WTC11 (cell line): ENCODE measurements at regions not wholly inside any gene's neighbourhood (a gene's known extent, or its start where the extent isn't known, plus 50 kb on each side); places are given as distances from the start of the nearest gene placed in this dataset.

Experiments used
- ATAC-seq: fragments of 200-7000 bp; cut with Tn5 transposase; 2 replicates; pipeline ENCODE4 v1.10.0; 2021; ENCODE audit warnings: mild to moderate bottlenecking, moderate library complexity
- CTCF ChIA-PET: fragments of 300-600 bp; sonication (Branson Sonifier 250); formaldehyde crosslinking; loops from one replicate; lab custom pipeline; 2021; ENCODE audit warnings: antibody characterized with exemption; lab: Charles Lee
- POLR2A ChIA-PET: fragments of 350-600 bp; sonication (Branson Sonifier 250); formaldehyde crosslinking; loops from one replicate; lab custom pipeline; 2021; ENCODE audit warnings: antibody characterized with exemption; lab: Charles Lee
- DNase-seq: peaks from one replicate; pipeline ENCODE4 v3.0.0; 2021; ENCODE audit warnings: low spot score
- H3K27ac Mint-ChIP-seq: 2 replicates; pipeline ENCODE4 v1.8.0; 2021; ENCODE audit warnings: mixed read lengths
- H3K27me3 Mint-ChIP-seq: 2 replicates; pipeline ENCODE4 v1.8.0; 2021; ENCODE audit warnings: low read depth, mild to moderate bottlenecking, moderate library complexity, mixed read lengths
- H3K36me3 Mint-ChIP-seq: 2 replicates; pipeline ENCODE4 v1.8.0; 2021; ENCODE audit warnings: mixed read lengths
- H3K4me1 Mint-ChIP-seq: 2 replicates; pipeline ENCODE4 v1.8.0; 2022; ENCODE audit warnings: mixed read lengths
- H3K4me3 Mint-ChIP-seq: 2 replicates; pipeline ENCODE4 v1.8.0; 2021; ENCODE audit warnings: mild to moderate bottlenecking, moderate library complexity, mixed read lengths
- H3K9me3 Mint-ChIP-seq: 2 replicates; pipeline ENCODE4 v1.8.0; 2021; ENCODE audit warnings: mixed read lengths
- AFF4 ChIP-seq: sonication (generic); formaldehyde crosslinking; IDR thresholded peaks from 2 replicates; pipeline ENCODE4 v1.8.1; 2023; ENCODE audit warnings: mild to moderate bottlenecking, missing genetic modification reagents, borderline replicate concordance
- ATF6 ChIP-seq: sonication (generic); formaldehyde crosslinking; IDR thresholded peaks from 2 replicates; pipeline ENCODE4 v1.8.1; 2023; ENCODE audit warnings: mild to moderate bottlenecking, missing genetic modification reagents
- E2F1 ChIP-seq: sonication (generic); formaldehyde crosslinking; IDR thresholded peaks from 2 replicates; pipeline ENCODE4 v1.8.0; 2022; ENCODE audit warnings: mild to moderate bottlenecking, missing genetic modification reagents
- ELF4 ChIP-seq: sonication (generic); formaldehyde crosslinking; IDR thresholded peaks from 2 replicates; pipeline ENCODE4 v1.8.1; 2022; ENCODE audit warnings: low read depth, mild to moderate bottlenecking, moderate library complexity, missing genetic modification reagents
- FOXJ3 ChIP-seq: sonication (generic); formaldehyde crosslinking; IDR thresholded peaks from 2 replicates; pipeline ENCODE4 v1.9.0; 2021; ENCODE audit warnings: missing genetic modification reagents, mild to moderate bottlenecking, borderline replicate concordance
- FOXP1 ChIP-seq: sonication (generic); formaldehyde crosslinking; IDR thresholded peaks from 2 replicates; pipeline ENCODE4 v1.8.0; 2022; ENCODE audit warnings: missing genetic modification reagents, mild to moderate bottlenecking, moderate library complexity, borderline replicate concordance
- HMGXB4 ChIP-seq: sonication (generic); formaldehyde crosslinking; IDR thresholded peaks from 2 replicates; pipeline ENCODE4 v1.8.1; 2023; ENCODE audit warnings: mild to moderate bottlenecking, moderate library complexity, missing genetic modification reagents
- IRF2 ChIP-seq: sonication (generic); formaldehyde crosslinking; IDR thresholded peaks from 2 replicates; pipeline ENCODE4 v1.8.0; 2022; ENCODE audit warnings: low read depth, missing genetic modification reagents, borderline replicate concordance
- JAZF1 ChIP-seq: fragments of 250-450 bp; sonication (Bioruptor Pico); IDR thresholded peaks from 2 replicates; pipeline ENCODE4 v1.9.0; 2021; ENCODE audit warnings: moderate library complexity, mild to moderate bottlenecking, inconsistent platforms
- MLX ChIP-seq: sonication (generic); formaldehyde crosslinking; IDR thresholded peaks from 2 replicates; pipeline ENCODE4 v1.8.1; 2023; ENCODE audit warnings: mild to moderate bottlenecking, missing genetic modification reagents, moderate library complexity
- SOX15 ChIP-seq: fragments of 250-450 bp; sonication (Bioruptor Pico); IDR thresholded peaks from 2 replicates; pipeline ENCODE4 v1.9.0; 2021; ENCODE audit warnings: mild to moderate bottlenecking
- SP1 ChIP-seq: sonication (generic); formaldehyde crosslinking; conservative IDR thresholded peaks from 2 replicates; pipeline ENCODE4 v1.8.1; 2022; ENCODE audit warnings: missing genetic modification reagents
- TP53 ChIP-seq: sonication (generic); formaldehyde crosslinking; IDR thresholded peaks from 2 replicates; pipeline ENCODE4 v1.8.1; 2023; ENCODE audit warnings: mild to moderate bottlenecking, missing genetic modification reagents
- USF2 ChIP-seq: sonication (generic); formaldehyde crosslinking; IDR thresholded peaks from 2 replicates; pipeline ENCODE4 v1.8.1; 2023; ENCODE audit warnings: mild to moderate bottlenecking, missing genetic modification reagents, moderate library complexity
- ZNF121 ChIP-seq: sonication (generic); formaldehyde crosslinking; IDR thresholded peaks from 2 replicates; pipeline ENCODE4 v1.8.0; 2023; ENCODE audit warnings: missing genetic modification reagents
- ZNF263 ChIP-seq: sonication (generic); formaldehyde crosslinking; IDR thresholded peaks from 2 replicates; pipeline ENCODE4 v1.8.1; 2022; ENCODE audit warnings: low read depth, mild to moderate bottlenecking, moderate library complexity, missing genetic modification reagents
- ZNF671 ChIP-seq: fragments of 250-450 bp; sonication (Bioruptor Pico); IDR thresholded peaks from 2 replicates; pipeline ENCODE4 v1.8.0; 2021; ENCODE audit warnings: mild to moderate bottlenecking
- ZSCAN18 ChIP-seq: fragments of 250-450 bp; sonication (Bioruptor Pico); IDR thresholded peaks from 2 replicates; pipeline ENCODE4 v2.1.2; 2022; ENCODE audit warnings: mild to moderate bottlenecking, moderate library complexity

- Mint-ChIP-seq H3K27ac (0 out of 2 replicates have a peak overlapping the region, but pooled peaks have one; percentile 1), H3K4me3 (no peak overlapping the region), H3K4me1 (peaks cover 35% of the 10 kb centered on the region), H3K36me3 (peaks cover 11% of the 10 kb centered on the region; the same call in 1 of the 2 replicates), H3K9me3 (peaks cover 22% of the 10 kb centered on the region), H3K27me3 (no peaks in the 10 kb centered on the region; the same call in 1 of the 2 replicates)
- DNase-seq (peak; percentile 19), ATAC-seq (peak; percentile 88)
- ChIA-PET CTCF (interaction anchor here (4.5 kb wide), 1 partner anchor 186 kb away, joined by 13 read pairs; no protein-coding TSS in a partner anchor), POLR2A (interaction anchor here (0.6 kb wide), 1 partner anchor 55 kb away, joined by 3 read pairs; no protein-coding TSS in a partner anchor)
- no peak for TF ChIP-seq JAZF1 (CRISPR knock-in tag)
- no peak for TF ChIP-seq TP53 (CRISPR knock-in tag)
- TF ChIP-seq FOXJ3 (CRISPR knock-in tag), result no peak
- TF ChIP-seq SP1, result no peak
- TF ChIP-seq SOX15, result no peak
- no peak for TF ChIP-seq ZSCAN18
- TF ChIP-seq ATF6, result no peak
These were observed 178.6 kb downstream of the SNAPC1 start for GRCh38 chr14:61940666-61941420.

- Mint-ChIP-seq H3K4me3 (no peak overlapping the region), H3K9me3 (peaks cover 22% of the 10 kb centered on the region), H3K4me1 (peaks cover 34% of the 10 kb centered on the region), H3K27ac (no peak overlapping the region), H3K27me3 (no peaks in the 10 kb centered on the region; the same call in 1 of the 2 replicates)
- ATAC-seq, result no peak
- POLR2A ChIA-PET, result no interaction called here
- CTCF ChIA-PET, result interaction anchor here (4.5 kb wide), 1 partner anchor 185 kb away, joined by 13 read pairs; no protein-coding TSS in a partner anchor
- TF ChIP-seq AFF4 (CRISPR knock-in tag) (no peak), TP53 (CRISPR knock-in tag) (no peak), E2F1 (CRISPR knock-in tag) (no peak), HMGXB4 (CRISPR knock-in tag) (no peak), ZNF671 (CRISPR knock-in tag) (no peak), MLX (no peak), USF2 (CRISPR knock-in tag) (no peak), IRF2 (CRISPR knock-in tag) (no peak), ELF4 (CRISPR knock-in tag) (no peak), FOXP1 (CRISPR knock-in tag) (no peak), ZNF121 (CRISPR knock-in tag) (no peak), ZNF263 (CRISPR knock-in tag) (no peak)
- TF ChIP-seq, all 79 proteins: peak for 0
- peaks cover 11% of the 10 kb centered on the region; the same call in 1 of the 2 replicates for H3K36me3 Mint-ChIP-seq
- no peak for DNase-seq
These were observed 179.4 kb downstream of the SNAPC1 start for GRCh38 chr14:61941421-61942150.
